SH-SY5Y (cell line): ENCODE measurements at regions not wholly inside any gene's neighbourhood (a gene's known extent, or its start where the extent isn't known, plus 50 kb on each side); places are given as distances from the start of the nearest gene placed in this dataset.

Source experiments
- GATA2 ChIP-seq: IDR thresholded peaks from 2 replicates; pipeline ENCODE4 v1.6.1; 2011; ENCODE audit warnings: mild to moderate bottlenecking, low read depth, low read length
- GATA3 ChIP-seq: IDR thresholded peaks from 2 replicates; pipeline ENCODE4 v1.6.1; 2011; ENCODE audit warnings: low read depth, mild to moderate bottlenecking, low read length, moderate library complexity

DNA sequence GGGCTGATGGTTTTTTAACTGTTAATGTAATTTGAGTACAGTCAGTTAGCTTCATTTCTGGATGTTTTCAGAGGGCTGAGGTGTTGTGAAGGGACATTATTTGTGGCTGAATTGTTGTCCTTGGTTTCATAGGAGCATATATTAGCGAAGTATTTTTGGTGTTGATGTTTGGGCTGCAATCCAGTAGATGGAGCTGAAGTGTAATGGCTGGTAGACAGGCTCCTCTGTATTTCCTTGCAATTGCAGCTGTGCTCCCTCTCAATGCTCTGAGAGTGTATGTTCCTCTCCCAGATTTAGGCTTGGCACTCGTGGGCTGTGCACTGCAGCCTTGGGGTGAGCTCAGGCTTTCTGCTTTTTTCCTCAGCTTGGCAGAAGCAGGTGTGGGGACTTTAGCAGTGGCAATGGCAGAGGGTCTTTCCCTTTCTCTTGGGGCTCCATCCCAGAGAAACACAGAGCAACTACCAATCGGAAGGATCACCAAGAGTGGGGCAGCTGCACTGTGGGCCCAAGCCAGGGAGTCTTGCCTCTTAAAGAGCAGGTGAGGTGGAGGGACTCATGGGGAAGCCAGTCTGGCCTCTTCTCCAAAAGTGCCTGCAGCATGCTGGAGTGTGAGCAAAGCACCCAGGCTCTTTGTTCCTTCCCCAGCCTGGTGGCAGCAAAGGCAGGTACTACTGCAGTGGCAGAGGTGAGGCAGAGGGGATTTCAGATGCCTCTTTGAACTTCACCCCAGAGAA, 544.4 kb downstream of the SH2D4B start:
- no peak for TF ChIP-seq GATA3
- TF ChIP-seq GATA2, result no peak
